HG02610 (cell line): ENCODE measurements at regions not wholly inside any gene's neighbourhood (a gene's known extent, or its start where the extent isn't known, plus 50 kb on each side); places are given as distances from the start of the nearest gene placed in this dataset.

Experiments used
- ATAC-seq: cut with Tn5 transposase; IDR thresholded peaks from one replicate; pipeline ENCODE4 v1.9.1; 2021; ENCODE audit warnings: mild to moderate bottlenecking, moderate library complexity; ENCODE audit not compliant: unreplicated experiment

DNA sequence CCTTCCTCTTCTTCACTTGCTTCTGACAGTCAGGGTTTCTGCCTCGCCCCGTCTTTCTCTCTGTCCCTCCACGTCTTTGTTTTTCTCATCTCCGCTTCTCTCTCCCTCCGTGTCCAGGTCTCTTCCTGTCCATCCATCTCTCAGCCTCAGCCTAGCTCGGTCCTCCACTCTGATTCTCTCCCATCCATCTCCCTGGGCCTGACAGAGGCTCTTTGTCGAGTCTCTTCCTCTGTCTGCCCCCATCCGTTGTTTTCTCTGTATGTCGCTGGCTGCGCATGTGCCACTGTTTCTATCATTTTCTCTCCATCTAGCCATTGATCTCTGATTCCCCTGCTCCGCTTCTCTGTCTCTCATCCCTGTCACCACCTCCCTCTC is 328.9 kb upstream of the TBX3 start:
- no peak for ATAC-seq

GRCh38 chr12:115011703-115012102 is 327.7 kb upstream of the TBX3 start:
- no peak for ATAC-seq

DNA sequence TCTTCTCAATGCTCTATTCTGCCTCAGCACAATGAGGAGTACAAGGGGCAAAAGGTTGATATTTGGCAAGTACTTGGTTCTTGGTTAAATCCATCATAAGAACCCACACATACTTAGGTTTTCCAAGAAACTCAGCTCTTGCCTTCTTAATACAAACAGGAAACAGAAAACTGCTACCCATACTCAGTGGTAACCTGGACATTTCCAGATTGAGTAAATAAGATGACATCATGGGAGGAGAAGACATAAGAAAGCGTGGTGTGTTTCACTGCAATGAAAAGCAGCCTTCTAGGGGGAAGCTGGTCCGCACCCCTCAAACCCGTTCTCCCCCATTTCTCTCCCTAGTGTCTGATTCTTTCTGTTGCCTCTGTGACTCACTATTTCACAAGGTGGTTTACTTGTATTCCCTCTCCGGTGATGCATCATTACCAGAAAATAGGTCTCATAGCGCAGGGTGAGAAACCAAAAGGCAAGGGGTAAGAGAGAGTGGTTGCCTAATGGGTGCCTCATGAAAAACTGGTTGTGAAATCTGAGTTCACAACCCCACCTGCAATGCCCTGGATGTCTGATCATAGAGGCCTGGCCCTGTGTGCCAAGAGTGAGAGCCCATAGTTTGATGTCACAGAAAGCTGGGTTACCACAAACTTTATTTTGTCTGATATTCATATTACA is 326.5 kb upstream of the TBX3 start:
- ATAC-seq = no peak

DNA sequence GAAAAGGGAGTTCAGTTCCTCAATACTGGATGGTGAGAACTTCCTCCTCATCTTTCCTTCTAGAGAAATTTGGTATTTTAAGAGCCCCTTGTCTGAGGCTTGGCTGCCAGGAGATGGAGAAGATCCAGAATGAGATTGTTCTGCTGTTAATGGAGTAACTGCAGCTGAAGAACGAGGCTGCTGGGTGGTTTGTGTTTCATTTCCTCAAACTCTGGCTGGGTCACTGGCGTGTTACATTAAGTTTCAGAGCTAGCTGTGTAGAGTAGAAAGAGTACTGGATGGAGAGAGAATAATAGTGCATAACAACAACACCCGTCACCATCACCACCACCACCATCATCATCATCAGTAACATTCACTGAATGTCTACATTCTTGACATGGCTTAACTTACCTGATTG is 325.0 kb upstream of the TBX3 start:
- ATAC-seq = no peak

DNA sequence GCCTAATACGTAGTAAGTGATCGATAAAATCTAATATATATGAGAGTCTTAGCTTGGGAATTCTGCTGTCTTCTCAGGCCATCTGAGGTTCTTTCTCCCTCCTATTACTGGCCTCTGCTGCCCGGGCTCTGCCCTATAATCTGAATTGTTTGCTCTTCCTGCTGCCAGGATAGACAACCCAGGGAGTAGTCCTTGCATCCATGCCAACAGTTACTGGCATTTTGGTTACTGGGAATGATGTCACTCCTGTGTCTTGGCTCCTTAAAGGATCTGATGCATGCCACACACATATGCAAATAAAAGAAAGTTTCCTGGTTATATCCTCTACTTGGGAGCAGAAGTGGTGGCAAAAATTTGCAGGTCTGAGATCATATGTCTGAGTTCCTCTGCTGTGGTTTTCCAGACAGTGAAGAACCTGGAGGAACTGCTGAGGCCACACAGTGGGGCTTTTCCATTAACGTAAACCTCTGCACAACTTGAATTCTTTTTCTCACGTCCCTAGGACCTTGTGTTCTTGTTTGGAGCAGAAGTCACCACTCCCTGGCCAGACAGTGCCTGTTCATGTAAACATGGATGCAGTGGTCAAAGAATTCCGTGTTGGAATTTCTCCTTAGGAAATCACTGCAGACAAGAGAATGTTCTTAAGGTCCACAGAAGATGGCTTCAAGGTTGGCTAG is 320.6 kb upstream of the TBX3 start:
- ATAC-seq = no peak

DNA sequence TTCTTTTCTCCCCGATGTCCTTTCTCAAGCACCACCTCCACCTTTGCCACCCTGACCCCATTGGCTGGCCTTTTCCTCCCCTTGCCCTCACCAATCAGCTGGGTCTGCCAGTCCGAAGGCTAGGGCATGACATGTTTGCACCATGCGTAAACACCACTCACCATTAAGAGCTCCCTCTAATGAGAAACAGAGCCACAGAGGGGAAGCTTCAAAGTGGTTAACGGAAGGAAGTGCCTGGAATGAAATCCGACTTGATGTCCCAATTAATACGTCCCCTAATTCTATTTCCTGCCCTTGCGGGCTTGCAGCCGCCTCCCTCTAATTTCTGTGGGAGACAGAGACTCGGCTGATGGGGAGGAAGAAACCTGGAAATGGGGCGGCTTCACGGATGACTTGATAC is 318.5 kb upstream of the TBX3 start:
- ATAC-seq = no peak

DNA sequence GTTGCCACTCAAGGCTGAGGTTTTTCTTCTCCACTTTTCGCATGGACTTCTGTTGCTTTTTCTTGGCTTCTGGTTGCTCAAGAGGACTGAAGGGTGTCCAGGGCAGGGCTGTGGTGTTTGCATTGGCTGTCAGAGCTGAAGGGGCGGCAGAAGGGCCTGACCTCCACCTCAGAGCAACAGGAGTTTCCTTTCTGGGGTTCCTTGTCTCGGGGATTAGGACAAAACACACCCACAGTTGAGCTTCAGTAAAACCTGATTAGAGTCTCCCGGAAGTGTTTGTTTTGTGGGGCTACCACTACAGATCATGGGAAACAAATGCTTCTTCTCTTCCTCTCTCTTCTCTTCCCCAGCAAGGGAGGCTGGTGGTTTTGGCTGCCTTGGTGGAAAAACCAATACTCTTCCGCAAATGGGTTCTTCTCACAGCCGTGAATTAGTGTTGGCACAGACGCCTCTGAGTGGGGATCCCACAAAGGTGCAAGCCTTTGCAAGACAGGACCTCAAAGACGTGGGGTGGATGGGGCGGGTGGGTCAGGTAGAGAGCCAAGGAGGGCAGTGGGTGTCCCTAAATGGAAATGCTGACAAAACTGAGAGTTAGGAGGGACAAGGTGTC is 317.7 kb upstream of the TBX3 start:
- ATAC-seq = no peak

- no peak for ATAC-seq
Observed at GRCh38 chr12:115000038-115000437, 316.1 kb upstream of the TBX3 start.

GRCh38 chr12:114998750-114999128 is 314.8 kb upstream of the TBX3 start:
- ATAC-seq = no peak

DNA sequence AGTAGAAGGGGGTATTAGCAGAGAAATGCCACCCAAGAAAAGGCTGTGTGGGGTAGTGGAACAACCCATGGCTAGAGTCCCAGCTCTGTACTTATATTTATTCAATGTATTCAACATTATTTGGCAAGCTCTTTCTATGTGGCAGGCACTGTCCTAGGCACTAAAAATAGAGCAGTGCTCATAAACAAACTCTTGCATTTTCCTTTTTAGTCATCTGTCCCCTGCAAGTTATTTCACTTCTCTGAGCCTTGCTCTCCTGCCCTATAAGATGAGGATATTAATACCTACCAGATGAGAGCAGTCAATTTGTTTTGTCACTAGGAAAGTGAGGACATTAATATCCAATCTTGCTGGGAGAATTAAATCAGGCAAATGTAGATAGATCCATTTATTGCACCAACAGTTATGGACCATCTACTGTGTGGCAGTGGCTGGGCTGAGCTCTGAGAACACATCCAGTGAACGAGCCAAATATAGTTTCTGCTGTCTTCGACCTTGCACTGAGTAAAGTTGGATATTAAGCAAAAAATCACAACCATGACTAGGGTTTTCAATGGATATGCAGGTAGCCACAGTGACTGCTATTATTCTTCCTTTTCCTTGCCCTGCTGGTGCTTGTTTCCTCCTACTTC is 314.3 kb upstream of the TBX3 start:
- ATAC-seq = no peak

DNA sequence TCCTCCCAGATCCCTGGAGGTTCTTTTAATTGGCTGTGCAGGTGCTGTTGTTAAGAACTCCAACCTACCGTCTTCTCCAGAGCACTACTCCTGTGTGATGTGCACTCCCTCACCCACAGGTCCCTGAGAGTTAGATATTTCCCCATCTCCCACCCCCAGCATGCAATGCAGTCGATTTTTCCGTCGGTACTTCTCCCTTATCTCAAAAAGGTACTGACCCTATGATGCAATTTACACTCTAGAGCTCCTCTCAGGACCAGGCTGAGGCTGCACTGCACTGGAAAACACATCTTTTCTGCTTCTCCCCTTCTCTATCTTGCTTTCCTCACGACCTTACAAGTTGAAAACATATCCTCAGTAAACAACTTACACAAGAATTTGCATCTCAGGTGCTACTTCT is 312.4 kb upstream of the TBX3 start:
- ATAC-seq = no peak

- no peak for ATAC-seq
Observed at GRCh38 chr12:114995891-114996290, 311.9 kb upstream of the TBX3 start.

DNA sequence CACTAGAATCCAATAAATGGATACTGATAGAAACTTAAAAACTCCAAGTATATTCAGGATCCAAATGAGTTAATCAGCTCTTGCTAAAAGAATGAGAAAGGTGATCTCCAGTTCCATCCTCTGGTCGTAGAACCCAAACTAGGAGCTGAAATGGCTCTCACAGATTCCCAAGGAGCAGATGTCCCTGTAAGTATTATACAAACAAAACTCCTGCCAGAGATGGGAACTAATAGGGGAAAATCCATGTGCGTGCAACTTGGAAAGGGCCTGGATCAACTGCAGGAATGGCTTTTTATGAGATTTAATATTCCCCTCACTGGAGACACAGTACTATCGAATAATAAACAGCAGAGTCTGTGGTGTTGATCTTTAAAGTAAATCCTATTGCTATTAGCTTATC is 309.2 kb upstream of the TBX3 start:
- no peak for ATAC-seq

- ATAC-seq = no peak
Observed at GRCh38 chr12:114992443-114992842, 308.5 kb upstream of the TBX3 start.

GRCh38 chr12:114990381-114990780 is 306.4 kb upstream of the TBX3 start:
- no peak for ATAC-seq

DNA sequence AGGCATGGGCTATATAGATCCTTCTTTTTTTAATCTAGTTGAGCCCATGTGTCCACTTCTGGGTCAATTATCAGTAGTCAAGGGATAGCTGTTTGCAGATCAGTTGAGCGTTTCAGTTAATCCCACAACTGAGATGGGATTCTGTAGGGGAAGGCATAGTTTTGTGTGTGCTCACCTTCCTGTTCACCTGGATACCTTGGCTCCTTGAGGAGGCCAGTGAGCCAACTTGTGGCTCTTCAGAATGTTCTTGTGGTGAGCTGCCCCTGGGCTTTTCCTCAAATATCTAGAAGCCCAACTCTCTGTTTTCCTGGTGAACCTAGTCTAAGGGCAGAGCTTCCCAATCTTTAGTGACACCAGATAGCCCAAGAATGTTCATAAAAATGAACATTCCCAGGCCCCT is 302.9 kb upstream of the TBX3 start:
- no peak for ATAC-seq

- no peak for ATAC-seq
Observed at GRCh38 chr12:114986178-114986714, 302.3 kb upstream of the TBX3 start.

DNA sequence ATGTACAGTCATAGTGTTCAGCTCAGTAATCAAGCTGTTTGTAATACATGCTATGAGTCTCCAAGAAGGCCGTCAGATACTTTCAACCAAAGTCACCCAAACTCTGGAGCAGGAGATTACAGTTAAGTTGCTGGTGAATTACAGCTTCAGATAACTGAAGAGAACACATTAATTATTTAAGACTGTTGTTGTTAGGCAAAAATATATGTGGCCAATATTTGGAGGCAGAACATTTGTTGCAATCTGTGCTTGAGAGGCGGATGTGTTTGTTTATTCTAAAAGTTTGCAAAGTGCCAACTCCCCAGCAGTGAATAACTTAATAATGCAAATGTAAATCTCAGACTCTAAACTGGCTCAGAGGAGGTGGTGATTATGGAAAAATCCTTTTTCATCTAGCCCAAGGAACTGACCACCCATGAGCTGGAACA is 300.7 kb upstream of the TBX3 start:
- no peak for ATAC-seq

- no peak for ATAC-seq
Observed at GRCh38 chr12:114982760-114983159, 298.8 kb upstream of the TBX3 start.

DNA sequence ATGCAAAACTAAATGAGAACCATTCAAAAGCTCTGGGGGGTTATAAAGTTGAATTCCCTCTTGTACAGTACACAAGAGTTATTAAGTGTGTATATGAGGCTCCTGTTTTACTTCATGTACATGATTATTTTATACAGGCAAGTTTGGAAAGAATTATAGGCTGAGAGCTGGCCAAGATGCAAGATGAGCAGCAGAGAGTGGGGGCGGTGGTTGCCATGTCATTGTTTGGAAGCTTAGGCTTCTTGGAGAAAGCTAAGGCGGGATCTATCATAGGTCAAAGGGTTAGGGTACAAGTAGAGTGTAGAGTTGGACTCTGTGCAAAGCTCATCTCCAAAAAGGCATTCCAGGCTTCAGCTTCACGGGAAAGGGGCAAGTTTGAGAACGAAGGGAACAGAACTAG is 297.1 kb upstream of the TBX3 start:
- ATAC-seq = no peak

GRCh38 chr12:114976959-114977358 is 293.0 kb upstream of the TBX3 start:
- ATAC-seq = no peak

DNA sequence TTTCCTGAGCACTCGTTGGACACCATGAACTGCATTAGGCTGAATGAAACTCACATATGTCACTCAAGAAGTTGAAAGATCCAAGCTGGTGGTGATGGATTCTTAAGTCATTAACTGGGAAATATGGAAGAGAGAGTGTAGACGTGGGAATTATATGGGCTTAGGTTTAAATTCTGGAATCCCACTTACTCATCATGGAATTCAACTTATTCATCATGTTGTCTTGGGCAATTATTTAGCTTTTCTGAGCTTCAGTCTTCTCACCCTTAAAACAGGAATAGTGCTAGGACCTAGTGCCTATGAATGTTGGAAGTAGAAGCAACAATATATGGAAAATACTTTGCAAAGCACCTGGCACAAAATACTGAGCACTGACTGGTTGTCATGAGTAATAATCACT is 292.4 kb upstream of the TBX3 start:
- no peak for ATAC-seq
